HEK293 (cell line): ENCODE measurements at regions not wholly inside any gene's neighbourhood (a gene's known extent, or its start where the extent isn't known, plus 50 kb on each side); places are given as distances from the start of the nearest gene placed in this dataset.

Source experiments
- CTCF ChIP-seq: fragments of 450-650 bp; formaldehyde crosslinking; IDR thresholded peaks from 2 replicates; pipeline ENCODE4 v1.5.1; 2016; ENCODE audit warnings: missing biosample characterization, missing genetic modification characterization
- ZNF16 ChIP-seq: fragments of 450-650 bp; formaldehyde crosslinking; IDR thresholded peaks from 2 replicates; pipeline ENCODE4 v1.5.1; 2016; ENCODE audit warnings: low read depth, missing biosample characterization, missing genetic modification characterization
- ZNF560 ChIP-seq: fragments of 450-650 bp; formaldehyde crosslinking; IDR thresholded peaks from 2 replicates; pipeline ENCODE4 v1.5.1; 2017; ENCODE audit warnings: missing biosample characterization, missing genetic modification characterization, borderline replicate concordance

GRCh38 chr18:6578686-6579085 lies 150.8 kb upstream of the ARHGAP28 start:
- TF ChIP-seq CTCF (tag by site-specific recombination) (no peak), ZNF16 (no peak), ZNF560 (tag by site-specific recombination) (no peak)
